HG02885 (cell line): ENCODE measurements at regions not wholly inside any gene's neighbourhood (a gene's known extent, or its start where the extent isn't known, plus 50 kb on each side); places are given as distances from the start of the nearest gene placed in this dataset.
"Not testable (repeated sequence)": the region's sequence is repeated elsewhere in the genome, so short reads cannot be mapped to it uniquely, and the experiment has no call there.

Experiments used
- ATAC-seq: cut with Tn5 transposase; IDR thresholded peaks from one replicate; pipeline ENCODE4 v1.9.1; 2021; ENCODE audit warnings: mild to moderate bottlenecking; ENCODE audit not compliant: unreplicated experiment, poor library complexity

GRCh38 chr13:22934744-22935523 lies 245.8 kb upstream of the SGCG start:
- no peak for ATAC-seq

- no peak for ATAC-seq
Measured at GRCh38 chr13:22936228-22936627, 244.6 kb upstream of the SGCG start.

GRCh38 chr13:22937241-22937640 lies 243.5 kb upstream of the SGCG start:
- no peak for ATAC-seq

GRCh38 chr13:22937953-22938352 lies 242.8 kb upstream of the SGCG start:
- no peak for ATAC-seq

GRCh38 chr13:22938576-22938975 lies 242.2 kb upstream of the SGCG start:
- no peak for ATAC-seq

- no peak for ATAC-seq
Measured at GRCh38 chr13:22939157-22939556, 241.6 kb upstream of the SGCG start.

- ATAC-seq = no peak
Measured at GRCh38 chr13:22940090-22940710, 240.6 kb upstream of the SGCG start.

GRCh38 chr13:22940736-22941135 lies 240.0 kb upstream of the SGCG start:
- no peak for ATAC-seq

GRCh38 chr13:22941495-22941894 lies 239.3 kb upstream of the SGCG start:
- ATAC-seq = not testable (repeated sequence)

- not testable (repeated sequence) for ATAC-seq
Measured at GRCh38 chr13:22942831-22943230, 237.9 kb upstream of the SGCG start.

GRCh38 chr13:22944378-22944777 lies 236.4 kb upstream of the SGCG start:
- no peak for ATAC-seq

- ATAC-seq = no peak
Measured at GRCh38 chr13:22945321-22946226, 235.2 kb upstream of the SGCG start.

- ATAC-seq = no peak
Measured at GRCh38 chr13:22948421-22948820, 232.4 kb upstream of the SGCG start.

- not testable (repeated sequence) for ATAC-seq
Measured at GRCh38 chr13:22952018-22952417, 228.8 kb upstream of the SGCG start.

- ATAC-seq = not testable (repeated sequence)
Measured at GRCh38 chr13:22955147-22955546, 225.6 kb upstream of the SGCG start.

- ATAC-seq = not testable (repeated sequence)
Measured at GRCh38 chr13:22956456-22957115, 224.2 kb upstream of the SGCG start.

GRCh38 chr13:22959859-22960258 lies 220.9 kb upstream of the SGCG start:
- ATAC-seq = not testable (repeated sequence)

GRCh38 chr13:22960827-22961226 lies 220.0 kb upstream of the SGCG start:
- no peak for ATAC-seq

- not testable (repeated sequence) for ATAC-seq
Measured at GRCh38 chr13:22961342-22961741, 219.4 kb upstream of the SGCG start.

GRCh38 chr13:22961835-22962537 lies 218.8 kb upstream of the SGCG start:
- ATAC-seq = no peak
